ENCODE measurements at regions not wholly inside any gene's neighbourhood (a gene's known extent, or its start where the extent isn't known, plus 50 kb on each side); places are given as distances from the start of the nearest gene placed in this dataset.

DNA sequence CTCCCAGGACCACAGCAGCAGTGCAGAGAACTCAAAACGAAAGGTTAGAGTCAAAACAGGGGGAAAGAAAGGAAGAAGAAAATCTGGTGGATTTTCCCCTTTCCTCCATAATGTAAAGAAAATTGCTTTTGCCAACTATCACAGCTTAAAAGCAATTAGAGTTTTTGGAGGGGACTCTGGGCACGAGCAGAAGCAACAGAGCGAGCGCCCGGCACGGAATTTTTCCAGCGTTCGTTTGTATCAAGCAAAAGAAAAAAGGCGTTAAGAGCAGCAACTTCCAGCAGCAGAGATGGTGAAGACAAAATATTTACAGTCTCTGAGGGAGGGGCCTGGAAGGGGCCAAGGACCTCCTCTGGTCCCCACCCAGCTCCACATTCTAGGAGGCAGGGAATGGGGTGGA is 174.9 kb upstream of the LINGO1 start:
- no peak for TF ChIP-seq CTCF (IDR thresholded peaks at IDR 0.05; ENCODE audit: poor library complexity, severe bottlenecking)
- no peak for TF ChIP-seq EZH2 (IDR thresholded peaks at IDR 0.05; ENCODE audit: borderline replicate concordance, insufficient read depth, low read length, poor library complexity, severe bottlenecking)
- TF ChIP-seq EP300 (conservative IDR thresholded peaks at IDR 0.05; ENCODE audit: poor library complexity, severe bottlenecking), result no peak
- TF ChIP-seq POLR2AphosphoS5 (IDR thresholded peaks at IDR 0.05), result no peak

Data from neural cell (in vitro differentiated cells).